ENCODE measurements at regions not wholly inside any gene's neighbourhood (a gene's known extent, or its start where the extent isn't known, plus 50 kb on each side); places are given as distances from the start of the nearest gene placed in this dataset.
"Not testable (repeated sequence)": the region's sequence is repeated elsewhere in the genome, so short reads cannot be mapped to it uniquely, and the experiment has no call there.

- no peak overlapping the region for H3K4me3 ChIP-seq
- no peak for DNase-seq
- intact Hi-C loops (cut with DNase I; ENCODE audit: low total_unique reads), result no loop called here
Measured at GRCh38 chr5:179452356-179453230, 97.8 kb upstream of the RUFY1 start.

GRCh38 chr5:179451828-179452196 lies 98.5 kb upstream of the RUFY1 start:
- no peak overlapping the region for H3K27ac ChIP-seq
- DNase-seq, result no peak
- intact Hi-C loops (cut with DNase I; ENCODE audit: low total_unique reads), result no loop called here
- H3K9me3 ChIP-seq, result no peaks in the 10 kb centered on the region
- no peak for TF ChIP-seq POLR2A (IDR thresholded peaks at IDR 0.05)
- TF ChIP-seq CTCF (IDR thresholded peaks at IDR 0.05), result no peak
- no peak overlapping the region for H3K4me3 ChIP-seq
- H3K36me3 ChIP-seq, result no peaks in the 10 kb centered on the region
- no peaks in the 10 kb centered on the region for H3K27me3 ChIP-seq
- no peaks in the 10 kb centered on the region for H3K4me1 ChIP-seq

More at GRCh38 chr5:179452356-179453230, 97.8 kb upstream of the RUFY1 start:
- H3K36me3 ChIP-seq, result no peaks in the 10 kb centered on the region
- no peaks in the 10 kb centered on the region for H3K9me3 ChIP-seq
- no peaks in the 10 kb centered on the region for H3K4me1 ChIP-seq
- H3K27ac ChIP-seq, result no peak overlapping the region
- TF ChIP-seq CTCF (IDR thresholded peaks at IDR 0.05) (no peak), POLR2A (IDR thresholded peaks at IDR 0.05) (no peak)
- H3K27me3 ChIP-seq, result no peaks in the 10 kb centered on the region

DNA sequence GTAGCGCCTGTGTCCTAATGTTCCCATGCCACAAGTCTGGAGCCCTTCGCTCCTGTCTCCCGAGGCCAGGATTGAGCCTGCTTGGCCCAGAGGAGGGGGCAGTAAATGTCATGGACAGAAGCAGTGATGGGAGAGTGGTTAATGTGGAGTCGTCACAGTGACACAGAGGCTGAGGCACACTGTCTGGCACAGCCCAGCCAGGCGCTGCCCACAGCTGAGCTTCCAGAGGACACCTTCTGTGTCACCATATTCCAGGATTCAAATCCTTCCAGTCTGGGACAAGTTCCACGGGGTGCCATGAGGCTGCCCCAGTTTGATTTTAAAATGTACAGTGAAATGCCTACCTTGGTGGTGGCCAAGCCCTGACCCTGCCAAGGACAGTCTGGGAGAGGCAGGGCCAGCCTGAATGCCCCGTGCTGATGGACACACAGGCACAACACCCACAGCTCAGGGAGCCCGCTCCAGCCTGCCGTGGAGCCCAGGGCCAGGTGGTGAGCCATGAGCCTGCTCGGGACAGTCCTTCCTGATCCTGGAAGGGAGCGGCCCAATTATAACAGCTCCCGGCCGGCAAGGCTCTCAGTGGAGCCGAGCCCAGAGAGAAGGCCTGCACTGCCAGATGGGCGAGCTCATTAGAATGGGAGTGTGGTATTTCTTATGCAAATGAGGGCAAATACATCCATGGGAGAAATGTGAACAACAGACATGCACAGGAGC lies 99.1 kb upstream of the RUFY1 start:
- Histone ChIP-seq H3K27me3 (no peaks in the 10 kb centered on the region), H3K4me1 (no peaks in the 10 kb centered on the region), H3K36me3 (no peaks in the 10 kb centered on the region), H3K9me3 (no peaks in the 10 kb centered on the region), H3K27ac (no peak overlapping the region), H3K4me3 (no peak overlapping the region)
- DNase-seq, result no peak
- TF ChIP-seq POLR2A (IDR thresholded peaks at IDR 0.05), result no peak
- TF ChIP-seq CTCF (IDR thresholded peaks at IDR 0.05), result no peak
- intact Hi-C loops (cut with DNase I; ENCODE audit: low total_unique reads), result no loop called here

DNA sequence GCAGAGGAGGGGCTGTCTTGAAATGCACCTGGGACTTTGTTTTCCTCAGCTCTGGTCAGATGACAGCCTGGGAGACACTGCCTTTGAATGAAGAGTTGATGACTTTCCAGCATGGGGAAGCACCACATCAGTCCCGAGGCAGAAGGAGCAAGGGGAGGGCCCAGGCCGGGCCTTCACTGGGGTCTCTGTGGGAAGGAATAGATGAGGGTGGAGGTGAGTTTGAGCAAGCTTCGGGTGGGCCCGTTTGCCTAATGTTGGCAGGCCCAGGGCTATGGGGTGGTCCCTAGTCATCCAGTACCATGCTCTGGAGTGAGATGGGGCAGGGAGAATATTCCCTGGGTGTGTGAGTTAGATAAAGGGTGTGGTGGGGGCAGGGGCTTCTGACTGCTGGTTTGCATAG lies 100.4 kb upstream of the RUFY1 start:
- not testable (repeated sequence) for DNase-seq

GRCh38 chr5:179448282-179448681 lies 102.1 kb upstream of the RUFY1 start:
- intact Hi-C loops (cut with DNase I; ENCODE audit: low total_unique reads); DNase-seq; H3K27ac ChIP-seq; H3K4me3 ChIP-seq; H3K27me3 ChIP-seq; H3K4me1 ChIP-seq; H3K36me3 ChIP-seq; H3K9me3 ChIP-seq: not testable (repeated sequence)

More for the DNA sequence above, 100.4 kb upstream of the RUFY1 start:
- H3K9me3 ChIP-seq; H3K4me3 ChIP-seq; intact Hi-C loops (cut with DNase I; ENCODE audit: low total_unique reads); H3K4me1 ChIP-seq; H3K36me3 ChIP-seq; H3K27me3 ChIP-seq; H3K27ac ChIP-seq: not testable (repeated sequence)

GRCh38 chr5:179442289-179442688 lies 97.0 kb upstream of the ADAMTS2 start:
- H3K9me3 ChIP-seq; intact Hi-C loops (cut with DNase I; ENCODE audit: low total_unique reads); H3K4me1 ChIP-seq; H3K36me3 ChIP-seq; H3K4me3 ChIP-seq; DNase-seq; H3K27me3 ChIP-seq; H3K27ac ChIP-seq: not testable (repeated sequence)

Measured in uterus (tissue), 3 donors.